Mammary epithelial cell (primary cell): ENCODE measurements at regions not wholly inside any gene's neighbourhood (a gene's known extent, or its start where the extent isn't known, plus 50 kb on each side); places are given as distances from the start of the nearest gene placed in this dataset.

Experiments
- CTCF ChIP-seq, 2 donors: IDR thresholded peaks in 1 of 2; conservative IDR thresholded peaks in 1 of 2; 2 replicates each; pipeline ENCODE4 v1.5.1; 2011 to 2012; ENCODE audit warnings: inconsistent platforms in 2 of 2, low read length in 2 of 2, mild to moderate bottlenecking in 2 of 2, control low read depth in 1 of 2, low read depth in 1 of 2; ENCODE audit not compliant: insufficient read depth in 1 of 2; ENCODE audit errors: extremely low read depth in 1 of 2
- EZH2 ChIP-seq: IDR thresholded peaks from 2 replicates; pipeline ENCODE4 v1.6.1; 2012; ENCODE audit warnings: low read length, inconsistent platforms, borderline replicate concordance

- TF ChIP-seq CTCF (conservative IDR thresholded peaks at IDR 0.05 in 1 of 2, IDR thresholded peaks at IDR 0.05 in 1 of 2; ENCODE audit: extremely low read depth in 1 of 2, insufficient read depth in 1 of 2, low read depth in 1 of 2, low read length in 2 of 2) = no peak
- no peak for TF ChIP-seq EZH2
Observed at GRCh38 chr5:51748647-51749046, 365.4 kb downstream of the ISL1 start.
